ENCODE measurements at regions not wholly inside any gene's neighbourhood (a gene's known extent, or its start where the extent isn't known, plus 50 kb on each side); places are given as distances from the start of the nearest gene placed in this dataset.
A peak's percentile ranks its signal among the peaks of the same experiment; 100 is the strongest.

- Histone ChIP-seq H3K9me3 (no peaks in the 10 kb centered on the region), H3K4me1 (no peaks in the 10 kb centered on the region), H3K36me3 (ENCODE audit: low read depth, missing control alignments) (no peaks in the 10 kb centered on the region), H3K27ac (no peak overlapping the region), H3K4me3 (no peak overlapping the region), H3K27me3 (no peaks in the 10 kb centered on the region)
- intact Hi-C loops (cut with DNase I; ENCODE audit: low total_unique reads): no loop called here
- DNase-seq: peak; percentile 43
- WGBS, 2 donors: 62 to 68% methylated on average over 3 of the region's 3 CpGs
- TF ChIP-seq POLR2A (IDR thresholded peaks at IDR 0.05) (no peak), CTCF (IDR thresholded peaks at IDR 0.05) (peak in 2 of 3 experiments; percentile 13 to 42)
Observed at GRCh38 chr11:32231909-32232493, 141.1 kb downstream of the RCN1 start.

- Histone ChIP-seq H3K27ac (no peak overlapping the region), H3K27me3 (no peaks in the 10 kb centered on the region), H3K9me3 (no peaks in the 10 kb centered on the region), H3K36me3 (ENCODE audit: low read depth, missing control alignments) (no peaks in the 10 kb centered on the region), H3K4me3 (no peak overlapping the region), H3K4me1 (no peaks in the 10 kb centered on the region)
- WGBS, 2 donors: 90% methylated on average over 4 of the region's 4 CpGs
- TF ChIP-seq CTCF (IDR thresholded peaks at IDR 0.05) (no peak), POLR2A (IDR thresholded peaks at IDR 0.05) (no peak)
- intact Hi-C loops (cut with DNase I; ENCODE audit: low total_unique reads): no loop called here
- no peak for DNase-seq
Observed at GRCh38 chr11:32232516-32232915, 141.6 kb downstream of the RCN1 start.

- Histone ChIP-seq H3K9me3 (no peaks in the 10 kb centered on the region), H3K36me3 (ENCODE audit: low read depth, missing control alignments) (no peaks in the 10 kb centered on the region), H3K4me3 (no peak overlapping the region), H3K4me1 (no peaks in the 10 kb centered on the region), H3K27ac (no peak overlapping the region), H3K27me3 (no peaks in the 10 kb centered on the region)
- intact Hi-C loops (cut with DNase I; ENCODE audit: low total_unique reads): no loop called here
- no peak for DNase-seq
- 66 to 80% methylated on average over 4 of the region's 4 CpGs for WGBS, 2 donors
- TF ChIP-seq CTCF (IDR thresholded peaks at IDR 0.05) (no peak), POLR2A (IDR thresholded peaks at IDR 0.05) (no peak)
Observed at GRCh38 chr11:32233276-32233675, 142.4 kb downstream of the RCN1 start.

- intact Hi-C loops (cut with DNase I; ENCODE audit: low total_unique reads): no loop called here
- Histone ChIP-seq H3K27me3 (no peaks in the 10 kb centered on the region), H3K36me3 (ENCODE audit: low read depth, missing control alignments) (no peaks in the 10 kb centered on the region), H3K4me1 (no peaks in the 10 kb centered on the region), H3K9me3 (no peaks in the 10 kb centered on the region), H3K4me3 (no peak overlapping the region), H3K27ac (no peak overlapping the region)
- no peak for TF ChIP-seq CTCF (IDR thresholded peaks at IDR 0.05)
- TF ChIP-seq POLR2A (IDR thresholded peaks at IDR 0.05): no peak
- 0 to 84% methylated on average over 2 of the region's 2 CpGs for WGBS, 2 donors
- no peak for DNase-seq
Observed at GRCh38 chr11:32233928-32234327, 143.1 kb downstream of the RCN1 start.

- H3K27ac ChIP-seq: no peak overlapping the region
- no peaks in the 10 kb centered on the region for H3K4me1 ChIP-seq
- H3K9me3 ChIP-seq: no peaks in the 10 kb centered on the region
- intact Hi-C loops (cut with DNase I; ENCODE audit: low total_unique reads): no loop called here
- H3K27me3 ChIP-seq: no peaks in the 10 kb centered on the region
- no peaks in the 10 kb centered on the region for H3K36me3 ChIP-seq (ENCODE audit: low read depth, missing control alignments)
- H3K4me3 ChIP-seq: no peak overlapping the region
- DNase-seq: no peak
- TF ChIP-seq POLR2A (IDR thresholded peaks at IDR 0.05): no peak
- TF ChIP-seq CTCF (IDR thresholded peaks at IDR 0.05): no peak
Observed at GRCh38 chr11:32244453-32244852, 153.6 kb downstream of the RCN1 start.

Measured in testis (tissue), 2 donors.